ENCODE measurements at regions not wholly inside any gene's neighbourhood (a gene's known extent, or its start where the extent isn't known, plus 50 kb on each side); places are given as distances from the start of the nearest gene placed in this dataset.

- TF ChIP-seq GABPA (IDR thresholded peaks at IDR 0.05; ENCODE audit: low read depth) (no peak), CTCF (IDR thresholded peaks at IDR 0.05; ENCODE audit: insufficient read depth, low read length) (no peak), SPI1 (IDR thresholded peaks at IDR 0.05; ENCODE audit: borderline replicate concordance, low read depth) (no peak), REST (IDR thresholded peaks at IDR 0.05; ENCODE audit: insufficient replicate concordance, low read depth) (no peak), POLR2AphosphoS5 (IDR thresholded peaks at IDR 0.05; ENCODE audit: low read depth) (no peak)
- peak in 1 of 2 experiments; percentile 28 for DNase-seq (ENCODE audit: low read depth in 1 of 2, low spot score in 1 of 2)
- no peak overlapping the region for H3K27ac ChIP-seq (replicated peaks)
- H3K4me3 ChIP-seq (replicated peaks; ENCODE audit: insufficient read depth, low read length): no peak overlapping the region
- H3K27me3 ChIP-seq (ENCODE audit: insufficient read depth, poor library complexity, severe bottlenecking): no peaks in the 10 kb centered on the region
Measured at GRCh38 chr10:113303544-113304146, 249.2 kb upstream of the HABP2 start.

DNA sequence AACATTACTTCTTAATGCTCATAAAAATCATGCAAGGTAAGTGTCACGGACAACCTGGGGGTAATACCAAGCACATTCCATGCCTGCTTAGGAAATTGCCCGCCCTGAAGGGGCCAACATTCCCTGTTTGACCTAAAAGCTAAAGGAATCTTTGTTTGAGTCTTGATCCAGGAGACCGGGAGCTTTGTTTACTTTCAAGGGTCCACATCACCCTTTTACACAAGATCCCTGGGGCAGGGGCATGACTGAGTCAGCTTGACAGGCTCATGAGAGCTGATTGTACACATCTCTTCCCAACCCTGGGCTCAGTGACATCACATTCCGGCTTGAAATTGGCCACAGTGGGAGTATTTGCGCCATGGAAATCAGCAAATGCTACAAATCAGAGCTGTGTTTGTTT is 248.1 kb upstream of the HABP2 start:
- no peaks in the 10 kb centered on the region for H3K27me3 ChIP-seq (ENCODE audit: insufficient read depth, poor library complexity, severe bottlenecking)

More for the DNA sequence above, 248.1 kb upstream of the HABP2 start:
- TF ChIP-seq POLR2AphosphoS5 (IDR thresholded peaks at IDR 0.05; ENCODE audit: low read depth) (no peak), REST (IDR thresholded peaks at IDR 0.05; ENCODE audit: insufficient replicate concordance, low read depth) (no peak), CTCF (IDR thresholded peaks at IDR 0.05; ENCODE audit: insufficient read depth, low read length) (no peak), GABPA (IDR thresholded peaks at IDR 0.05; ENCODE audit: low read depth) (no peak), SPI1 (IDR thresholded peaks at IDR 0.05; ENCODE audit: borderline replicate concordance, low read depth) (no peak)
- DNase-seq (ENCODE audit: low read depth in 1 of 2, low spot score in 1 of 2): no peak
- no peak overlapping the region for H3K4me3 ChIP-seq (replicated peaks; ENCODE audit: insufficient read depth, low read length)
- no peak overlapping the region for H3K27ac ChIP-seq (replicated peaks)

Measured in HL-60 (cell line).